ENCODE measurements at regions not wholly inside any gene's neighbourhood (a gene's known extent, or its start where the extent isn't known, plus 50 kb on each side); places are given as distances from the start of the nearest gene placed in this dataset.

GRCh38 chr12:13628067-13628466 is 353.3 kb downstream of the GRIN2B start:
- TF ChIP-seq CTCF (conservative IDR thresholded peaks at IDR 0.05; ENCODE audit: low read depth, low read length) (no peak), EZH2 (IDR thresholded peaks at IDR 0.05; ENCODE audit: low read length, unreplicated experiment) (no peak), EZH2phosphoT487 (IDR thresholded peaks at IDR 0.05; ENCODE audit: borderline replicate concordance, low read length) (no peak)
